ENCODE measurements at regions not wholly inside any gene's neighbourhood (a gene's known extent, or its start where the extent isn't known, plus 50 kb on each side); places are given as distances from the start of the nearest gene placed in this dataset.

DNA sequence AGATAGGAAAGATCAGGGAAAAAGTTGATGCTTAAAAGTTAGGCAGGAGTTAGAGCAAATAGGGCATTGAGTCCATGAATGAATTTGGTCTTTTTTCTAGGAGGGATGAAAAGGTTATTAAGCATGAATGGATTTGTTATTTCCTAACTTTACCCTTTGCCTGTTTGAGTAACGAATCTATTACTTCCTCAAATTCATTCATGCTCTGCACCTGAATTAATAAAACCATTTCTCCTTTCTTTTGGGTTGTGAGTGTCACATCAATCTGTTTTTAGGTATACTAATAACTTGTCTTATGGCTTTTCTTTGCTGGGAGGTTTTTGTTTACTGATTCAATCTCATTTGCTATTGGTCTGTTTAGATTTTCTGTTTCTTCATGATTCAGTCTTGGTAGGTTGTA, 1217.7 kb upstream of the CELF2 start (continued):
- TF ChIP-seq, protein P1, sequence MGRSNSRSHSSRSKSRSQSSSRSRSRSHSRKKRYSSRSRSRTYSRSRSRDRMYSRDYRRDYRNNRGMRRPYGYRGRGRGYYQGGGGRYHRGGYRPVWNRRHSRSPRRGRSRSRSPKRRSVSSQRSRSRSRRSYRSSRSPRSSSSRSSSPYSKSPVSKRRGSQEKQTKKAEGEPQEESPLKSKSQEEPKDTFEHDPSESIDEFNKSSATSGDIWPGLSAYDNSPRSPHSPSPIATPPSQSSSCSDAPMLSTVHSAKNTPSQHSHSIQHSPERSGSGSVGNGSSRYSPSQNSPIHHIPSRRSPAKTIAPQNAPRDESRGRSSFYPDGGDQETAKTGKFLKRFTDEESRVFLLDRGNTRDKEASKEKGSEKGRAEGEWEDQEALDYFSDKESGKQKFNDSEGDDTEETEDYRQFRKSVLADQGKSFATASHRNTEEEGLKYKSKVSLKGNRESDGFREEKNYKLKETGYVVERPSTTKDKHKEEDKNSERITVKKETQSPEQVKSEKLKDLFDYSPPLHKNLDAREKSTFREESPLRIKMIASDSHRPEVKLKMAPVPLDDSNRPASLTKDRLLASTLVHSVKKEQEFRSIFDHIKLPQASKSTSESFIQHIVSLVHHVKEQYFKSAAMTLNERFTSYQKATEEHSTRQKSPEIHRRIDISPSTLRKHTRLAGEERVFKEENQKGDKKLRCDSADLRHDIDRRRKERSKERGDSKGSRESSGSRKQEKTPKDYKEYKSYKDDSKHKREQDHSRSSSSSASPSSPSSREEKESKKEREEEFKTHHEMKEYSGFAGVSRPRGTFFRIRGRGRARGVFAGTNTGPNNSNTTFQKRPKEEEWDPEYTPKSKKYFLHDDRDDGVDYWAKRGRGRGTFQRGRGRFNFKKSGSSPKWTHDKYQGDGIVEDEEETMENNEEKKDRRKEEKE (IDR thresholded peaks at IDR 0.05), result no peak

DNA sequence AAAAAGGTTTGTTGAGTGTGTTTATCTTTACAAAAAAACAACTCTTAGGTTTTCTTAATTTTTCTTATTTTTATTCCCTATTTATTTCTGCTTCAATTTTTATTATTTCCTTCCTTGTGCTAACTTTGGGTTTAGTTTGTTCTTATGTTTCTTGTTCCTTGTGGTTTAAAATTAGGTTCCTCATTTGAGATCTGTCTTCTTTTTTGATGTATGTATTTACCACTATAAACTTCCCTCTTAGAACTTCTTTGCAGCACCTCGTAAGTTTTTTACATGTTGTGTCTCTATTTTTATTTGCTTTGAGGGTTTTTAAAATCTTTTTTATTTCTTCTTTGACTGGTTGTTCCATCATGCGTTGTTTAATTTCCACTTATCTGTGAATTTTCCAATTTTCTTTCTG, 1217.1 kb upstream of the CELF2 start:
- SMC1A ChIA-PET (ENCODE audit: uncharacterized antibody, unreplicated experiment), result no interaction called here
- WGBS (ENCODE audit: insufficient coverage, insufficient replicate concordance, low lambda C conversion rate, missing lambda C conversion rate), result 0% methylated on average over 2 of the region's 2 CpGs
- TF ChIP-seq, protein P2, sequence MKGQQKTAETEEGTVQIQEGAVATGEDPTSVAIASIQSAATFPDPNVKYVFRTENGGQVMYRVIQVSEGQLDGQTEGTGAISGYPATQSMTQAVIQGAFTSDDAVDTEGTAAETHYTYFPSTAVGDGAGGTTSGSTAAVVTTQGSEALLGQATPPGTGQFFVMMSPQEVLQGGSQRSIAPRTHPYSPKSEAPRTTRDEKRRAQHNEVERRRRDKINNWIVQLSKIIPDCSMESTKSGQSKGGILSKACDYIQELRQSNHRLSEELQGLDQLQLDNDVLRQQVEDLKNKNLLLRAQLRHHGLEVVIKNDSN (IDR thresholded peaks at IDR 0.05; ENCODE audit: borderline replicate concordance, extremely low read length, insufficient read depth, low read depth, low read length), result no peak
- no peak for TF ChIP-seq NFXL1 (IDR thresholded peaks at IDR 0.05; ENCODE audit: borderline replicate concordance)
- TF ChIP-seq, protein P3, sequence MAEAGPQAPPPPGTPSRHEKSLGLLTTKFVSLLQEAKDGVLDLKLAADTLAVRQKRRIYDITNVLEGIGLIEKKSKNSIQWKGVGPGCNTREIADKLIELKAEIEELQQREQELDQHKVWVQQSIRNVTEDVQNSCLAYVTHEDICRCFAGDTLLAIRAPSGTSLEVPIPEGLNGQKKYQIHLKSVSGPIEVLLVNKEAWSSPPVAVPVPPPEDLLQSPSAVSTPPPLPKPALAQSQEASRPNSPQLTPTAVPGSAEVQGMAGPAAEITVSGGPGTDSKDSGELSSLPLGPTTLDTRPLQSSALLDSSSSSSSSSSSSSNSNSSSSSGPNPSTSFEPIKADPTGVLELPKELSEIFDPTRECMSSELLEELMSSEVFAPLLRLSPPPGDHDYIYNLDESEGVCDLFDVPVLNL (IDR thresholded peaks at IDR 0.05; ENCODE audit: low read depth, low read length), result no peak
- TF ChIP-seq, protein P1 (IDR thresholded peaks at IDR 0.05), result no peak
- TF ChIP-seq HCFC1 (IDR thresholded peaks at IDR 0.05; ENCODE audit: low read length), result no peak
- TF ChIP-seq HDGF (IDR thresholded peaks at IDR 0.05), result no peak
- no peak for TF ChIP-seq SIN3A (IDR thresholded peaks at IDR 0.05; ENCODE audit: low read depth, low read length)
- TF ChIP-seq SREBF2 (IDR thresholded peaks at IDR 0.05; ENCODE audit: low read length), result no peak
- TF ChIP-seq RCOR1 (conservative IDR thresholded peaks at IDR 0.05; ENCODE audit: low read depth, low read length), result no peak
- no peak for TF ChIP-seq ESRRA (IDR thresholded peaks at IDR 0.05; ENCODE audit: low read length)
- TF ChIP-seq CHD4 (IDR thresholded peaks at IDR 0.05), result no peak
- no peak for TF ChIP-seq SUZ12 (IDR thresholded peaks at IDR 0.05; ENCODE audit: unreplicated experiment)
- TF ChIP-seq POLR2AphosphoS2 (IDR thresholded peaks at IDR 0.05; ENCODE audit: low read depth, low read length), result no peak
- TF ChIP-seq PAX8 (IDR thresholded peaks at IDR 0.05), result no peak
- no peak for TF ChIP-seq CHD2 (IDR thresholded peaks at IDR 0.05; ENCODE audit: borderline replicate concordance, low read depth, low read length)

More for the DNA sequence above, 1217.1 kb upstream of the CELF2 start:
- no peak for DNase-seq (ENCODE audit: low read depth, low spot score)
- Histone ChIP-seq H4K20me1 (ENCODE audit: control insufficient read depth, insufficient read depth) (no peaks in the 10 kb centered on the region), H3K9ac (ENCODE audit: control insufficient read depth, insufficient read depth, low read length) (no peak overlapping the region), H2AFZ (ENCODE audit: control insufficient read depth, low read depth, low read length) (no peak overlapping the region), H3K79me2 (ENCODE audit: control insufficient read depth, insufficient read depth, low read length) (no peaks in the 10 kb centered on the region), H3K9me3 (replicated peaks; ENCODE audit: control insufficient read depth, insufficient read depth, low read length) (no peaks in the 10 kb centered on the region), H3K27me3 (replicated peaks in 1 of 2; ENCODE audit: control insufficient read depth in 2 of 2, insufficient read depth in 2 of 2, low read length in 1 of 2) (no peaks in the 10 kb centered on the region), H3K4me1 (ENCODE audit: control insufficient read depth, insufficient read depth, low read length) (no peaks in the 10 kb centered on the region), H3K4me2 (ENCODE audit: control insufficient read depth, insufficient read depth) (no peak overlapping the region), H3K4me3 (no peak overlapping the region), H3K27ac (ENCODE audit: control insufficient read depth, insufficient read depth) (no peak overlapping the region), H3K36me3 (ENCODE audit: control insufficient read depth in 2 of 2, insufficient read depth in 2 of 2, low read length in 1 of 2) (no peaks in the 10 kb centered on the region)
- intact Hi-C loops (cut with micrococcal nuclease; ENCODE audit: unreplicated experiment), result no loop called here
- BruUV-seq (replicated peaks), result no TSS peak
- ChIA-PET POLR2A (no interaction called here), RAD21 (ENCODE audit: unreplicated experiment) (no interaction called here), CTCF (no interaction called here)
- FAIRE-seq, result no peak
- in situ Hi-C loops (cut with MboI), result no loop called here
- no peak for ATAC-seq
